HG03097 (cell line): ENCODE measurements at regions not wholly inside any gene's neighbourhood (a gene's known extent, or its start where the extent isn't known, plus 50 kb on each side); places are given as distances from the start of the nearest gene placed in this dataset.
"Not testable (repeated sequence)": the region's sequence is repeated elsewhere in the genome, so short reads cannot be mapped to it uniquely, and the experiment has no call there.

Source experiments
- ATAC-seq: cut with Tn5 transposase; IDR thresholded peaks from one replicate; pipeline ENCODE4 v1.9.1; 2021; ENCODE audit not compliant: unreplicated experiment, low FRiP score

DNA sequence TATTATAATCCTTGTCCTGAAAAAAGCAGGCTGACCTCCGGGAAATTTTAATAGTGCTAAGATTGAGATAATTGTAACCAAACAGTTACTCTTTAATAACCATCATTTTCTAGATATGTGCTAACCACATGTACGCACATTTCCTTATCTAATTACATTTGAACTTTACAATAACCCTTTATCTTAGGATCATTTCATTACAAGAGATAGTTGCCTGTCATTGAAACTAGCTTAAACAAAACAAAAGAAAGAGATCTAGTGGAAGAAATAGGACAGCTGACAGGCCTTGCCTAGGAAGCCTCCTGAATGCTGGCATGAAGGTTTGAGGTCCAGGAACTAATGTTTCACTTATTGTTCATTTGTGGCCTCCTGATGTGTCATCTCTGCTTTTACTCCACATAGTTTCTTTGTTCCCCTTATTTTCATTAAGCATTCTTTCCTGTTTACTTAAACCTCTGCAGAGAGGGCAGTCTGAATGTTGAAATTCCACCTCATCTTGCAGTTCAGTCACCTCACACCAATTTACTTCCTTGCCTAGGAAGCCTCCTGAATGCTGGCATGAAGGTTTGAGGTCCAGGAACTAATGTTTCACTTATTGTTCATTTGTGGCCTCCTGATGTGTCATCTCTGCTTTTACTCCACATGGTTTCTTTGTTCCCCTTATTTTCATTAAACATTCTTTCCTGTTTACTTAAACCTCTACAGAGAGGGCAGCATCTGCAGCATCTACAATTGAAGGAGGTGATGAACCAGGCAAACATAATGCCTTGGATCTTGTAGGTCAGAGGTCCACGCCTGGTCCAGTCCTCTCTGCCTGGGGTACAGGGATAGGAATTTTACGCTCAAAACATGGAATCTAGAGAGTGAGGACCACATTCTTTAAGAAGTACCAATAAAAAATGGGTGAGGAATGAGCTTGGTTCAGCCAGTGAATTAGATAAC lies 247.5 kb downstream of the SPATA31A6 start:
- not testable (repeated sequence) for ATAC-seq

DNA sequence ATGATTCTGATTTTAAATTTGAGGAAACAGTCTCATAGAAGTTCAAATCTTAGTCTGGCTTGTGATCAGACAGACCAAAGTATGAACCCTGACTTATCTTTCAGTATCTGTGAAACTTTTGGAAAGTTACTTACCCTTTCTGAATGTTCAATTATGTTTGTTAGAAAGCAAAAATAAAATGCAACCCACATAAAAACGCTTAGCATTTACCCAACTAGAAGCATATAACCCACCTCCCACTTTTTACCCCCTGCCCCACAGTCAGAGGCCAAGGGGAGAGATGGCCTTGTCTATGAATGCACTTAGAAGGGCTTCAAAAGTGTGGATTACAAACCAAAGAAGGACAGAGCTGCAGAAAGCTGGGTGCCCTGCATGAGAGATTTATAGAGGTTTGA lies 248.2 kb downstream of the SPATA31A6 start:
- not testable (repeated sequence) for ATAC-seq

DNA sequence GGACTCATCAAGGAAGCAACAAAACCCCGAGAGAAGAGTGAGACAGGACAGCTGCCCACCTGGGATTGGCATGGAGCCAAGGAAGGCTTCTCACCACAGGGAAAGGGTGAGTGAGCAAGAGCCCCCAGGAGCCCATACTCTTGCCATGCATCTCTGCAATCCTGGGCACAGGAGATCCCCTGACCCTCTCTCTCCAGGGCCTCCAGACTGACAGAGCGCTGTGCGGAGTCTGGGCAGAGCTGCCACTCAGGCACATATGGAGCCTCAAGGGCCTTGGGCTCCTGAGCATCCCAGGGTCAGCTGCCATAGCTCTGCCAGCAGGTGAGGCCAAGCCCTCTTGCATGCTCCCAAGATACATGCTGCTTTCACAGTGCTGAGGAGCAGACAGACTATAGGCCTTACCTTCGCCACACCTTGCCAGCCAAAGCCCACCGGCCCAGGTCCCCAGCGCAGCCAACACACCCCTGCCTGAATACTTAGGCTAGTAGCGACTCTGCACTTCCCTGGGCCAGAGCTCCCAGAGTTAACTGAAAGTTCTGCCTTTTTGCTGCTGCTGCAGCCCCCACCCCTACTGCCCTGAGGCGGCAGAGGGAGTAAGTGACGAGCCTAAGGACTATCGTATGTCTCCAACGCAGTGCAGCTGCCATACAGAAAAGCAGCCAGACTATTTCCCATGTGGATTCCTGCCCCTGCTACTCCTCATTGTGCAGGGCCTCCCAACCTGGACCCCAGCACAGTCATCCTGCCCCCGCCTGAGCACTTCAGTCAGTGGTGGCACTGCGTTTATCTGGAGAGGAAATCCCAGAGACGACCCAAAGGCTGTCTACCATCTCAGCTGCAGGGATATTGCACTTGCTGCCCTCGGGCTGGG lies 251.6 kb downstream of the SPATA31A6 start:
- ATAC-seq = not testable (repeated sequence)

DNA sequence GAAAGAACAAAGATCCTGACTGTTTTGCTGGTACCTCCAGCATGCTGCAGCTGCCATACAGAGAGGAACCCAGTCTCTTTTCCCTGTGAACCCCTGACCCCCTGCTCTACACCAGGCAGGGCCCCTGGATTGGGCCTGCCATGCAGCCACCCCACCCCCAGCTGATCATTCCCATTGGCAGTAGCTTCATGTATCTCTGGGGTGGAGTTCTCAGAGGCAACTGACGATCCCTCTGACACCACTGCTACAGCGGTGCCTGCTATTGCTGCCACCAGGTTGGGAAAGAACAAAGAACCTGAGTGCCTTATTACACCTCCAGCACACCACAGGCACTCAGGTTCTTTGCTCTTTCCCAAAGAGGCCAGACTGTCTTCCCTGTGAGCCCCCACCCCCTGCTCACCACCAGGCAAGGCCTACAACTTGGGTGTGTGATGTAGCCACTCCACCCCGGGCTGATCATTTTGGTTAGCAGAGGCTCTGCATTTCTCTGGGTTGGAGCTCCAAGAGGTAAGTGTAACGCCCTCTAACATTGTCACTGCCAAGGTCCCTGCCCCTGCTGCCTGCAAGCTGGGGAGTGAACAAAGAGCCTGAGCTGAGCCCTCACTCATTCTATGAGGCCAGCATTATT lies 252.4 kb downstream of the SPATA31A6 start:
- not testable (repeated sequence) for ATAC-seq

DNA sequence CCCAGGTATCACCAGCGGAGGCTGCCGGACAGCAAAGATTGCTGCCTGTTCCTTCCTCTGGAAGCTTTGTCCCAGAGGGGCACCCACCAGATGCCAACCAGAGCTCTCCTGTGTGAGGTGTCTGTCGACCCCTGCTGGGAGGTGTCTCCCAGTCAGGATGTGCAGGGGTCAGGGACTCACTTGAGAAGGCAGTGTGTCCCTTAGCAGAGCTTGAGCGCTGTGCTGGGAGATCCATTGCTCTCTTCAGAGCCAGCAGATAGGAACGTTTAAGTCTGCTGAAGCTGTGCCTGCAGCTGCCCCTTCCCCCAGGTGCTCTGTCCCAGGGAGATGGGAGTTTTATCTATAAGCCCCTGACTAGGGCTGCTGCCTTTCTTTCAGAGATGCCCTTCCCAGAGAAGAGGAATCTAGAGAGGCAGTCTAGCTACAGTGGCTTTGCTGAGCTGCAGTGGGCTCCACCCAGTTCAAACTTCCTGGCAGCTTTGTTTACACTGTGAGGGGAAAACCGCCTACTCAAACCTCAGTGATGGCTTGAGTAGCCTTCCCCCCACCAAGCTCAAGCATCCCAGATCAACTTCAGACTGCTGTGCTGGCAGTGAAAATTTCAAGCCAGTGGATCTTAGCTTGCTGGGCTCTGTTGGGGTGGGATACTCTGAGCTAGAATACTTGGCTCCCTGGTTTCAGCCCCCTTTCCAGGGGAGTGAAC lies 253.7 kb downstream of the SPATA31A6 start:
- peak; percentile 59 for ATAC-seq

DNA sequence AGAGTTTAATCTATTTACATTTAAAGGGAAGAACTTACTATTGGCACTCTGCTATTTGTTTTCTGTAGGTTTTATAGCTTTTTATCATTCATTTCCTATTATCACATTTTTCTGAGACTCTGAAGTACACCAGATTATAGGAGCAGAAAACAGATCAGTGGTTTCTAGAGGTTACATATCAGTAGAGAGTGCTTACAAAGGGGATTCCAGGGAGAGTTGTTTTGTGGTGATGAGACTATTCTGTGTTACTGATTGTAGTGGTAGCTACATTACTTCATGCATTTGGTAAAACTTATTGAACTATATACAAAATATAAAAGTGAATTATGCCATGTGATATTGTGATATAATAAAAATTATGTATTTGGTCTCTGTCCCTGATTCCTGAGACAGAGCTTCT lies 259.2 kb downstream of the SPATA31A6 start:
- ATAC-seq = not testable (repeated sequence)

DNA sequence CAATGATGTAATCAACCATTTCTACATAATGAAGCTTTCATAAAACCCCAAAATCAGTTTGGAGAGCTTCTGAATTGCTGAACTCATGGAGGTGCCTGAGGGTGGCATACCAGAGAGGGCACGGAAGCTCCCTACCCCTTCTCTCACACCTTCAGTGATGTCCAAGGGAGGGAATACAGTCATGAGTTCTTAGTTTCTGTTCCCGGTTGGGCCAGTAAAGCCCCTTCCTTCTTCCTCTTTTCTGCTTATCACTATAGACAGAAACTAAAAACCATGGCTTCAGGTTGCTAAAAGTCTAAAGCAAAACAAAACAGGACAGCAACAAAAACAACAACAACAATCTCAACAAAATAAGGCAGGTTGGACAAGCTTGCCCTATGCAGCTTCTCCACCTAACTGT lies 260.0 kb downstream of the SPATA31A6 start:
- ATAC-seq = peak; percentile 52

DNA sequence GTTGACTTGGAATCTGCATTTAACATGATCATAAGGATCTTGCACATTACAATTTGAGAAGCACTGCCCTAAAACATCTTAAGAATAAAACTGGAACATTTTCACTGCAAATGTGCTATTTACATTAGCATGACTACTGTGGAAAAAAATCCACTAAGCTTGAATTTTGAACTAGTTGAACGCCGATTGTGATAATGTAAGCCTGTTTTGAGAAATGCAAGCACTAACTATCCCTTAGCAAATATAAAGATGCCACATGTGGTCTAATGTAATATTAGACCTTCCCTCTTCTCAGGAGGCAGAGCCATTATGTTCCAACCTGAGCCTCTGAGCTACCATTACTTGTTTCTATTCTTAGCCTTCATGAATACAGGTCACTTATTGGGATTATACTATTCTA lies 278.0 kb downstream of the SPATA31A6 start:
- ATAC-seq = not testable (repeated sequence)

DNA sequence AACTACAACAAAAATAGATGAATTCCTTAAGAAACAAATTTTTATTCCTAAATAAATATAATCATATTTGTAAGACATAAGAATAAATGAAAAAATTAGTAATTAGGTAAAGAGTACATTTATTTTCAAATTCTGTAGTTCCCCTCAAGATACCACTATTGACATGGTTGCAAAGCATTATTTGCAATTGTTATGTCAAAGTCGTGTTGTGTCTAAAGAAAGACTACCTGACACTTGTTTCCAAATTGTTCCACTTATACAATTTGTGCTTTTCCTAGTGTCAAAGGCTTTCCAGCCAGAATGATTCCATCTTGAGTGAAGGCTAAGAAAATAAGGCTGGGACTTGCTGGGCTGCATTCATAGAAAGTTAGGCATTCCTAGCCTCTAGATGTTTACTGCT lies 278.4 kb downstream of the SPATA31A6 start:
- ATAC-seq = not testable (repeated sequence)

DNA sequence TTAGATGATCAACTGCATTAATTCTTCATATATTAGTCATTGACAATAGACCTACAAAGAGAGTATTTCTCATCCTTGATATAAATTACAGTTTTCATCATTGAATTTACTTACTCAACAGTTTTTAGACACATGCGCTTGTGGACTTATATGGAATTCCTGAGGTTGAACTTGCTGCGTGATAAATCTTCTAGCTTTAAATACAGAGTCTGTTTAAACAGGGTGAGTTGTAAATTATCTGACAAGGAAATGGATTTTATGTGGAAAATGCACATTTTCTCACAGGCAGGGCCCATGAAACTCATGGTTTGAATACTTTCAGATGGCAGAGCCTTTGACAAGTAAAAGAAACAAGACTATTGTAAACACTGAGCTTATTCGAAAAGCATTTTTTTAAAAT lies 280.5 kb downstream of the SPATA31A6 start:
- ATAC-seq = not testable (repeated sequence)

DNA sequence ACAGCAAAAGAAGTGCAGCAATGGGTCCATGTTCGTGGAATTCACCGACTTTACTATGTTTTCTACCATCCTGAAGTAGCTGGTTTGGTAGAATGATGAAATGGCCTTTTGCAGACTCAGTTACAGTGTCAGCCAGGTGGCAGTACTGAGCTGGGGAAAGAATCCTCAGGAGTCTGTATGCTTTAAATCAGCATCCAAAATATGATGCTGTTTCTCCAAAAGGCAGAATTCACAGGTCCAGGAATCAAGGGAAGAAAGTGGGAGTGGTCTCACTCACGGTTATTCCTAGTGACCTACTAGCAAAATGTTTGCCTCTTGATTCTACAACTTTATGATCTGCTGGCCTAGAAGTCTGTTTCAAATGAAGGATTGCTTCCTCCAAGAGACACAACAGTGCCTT lies 287.1 kb downstream of the SPATA31A6 start:
- not testable (repeated sequence) for ATAC-seq

DNA sequence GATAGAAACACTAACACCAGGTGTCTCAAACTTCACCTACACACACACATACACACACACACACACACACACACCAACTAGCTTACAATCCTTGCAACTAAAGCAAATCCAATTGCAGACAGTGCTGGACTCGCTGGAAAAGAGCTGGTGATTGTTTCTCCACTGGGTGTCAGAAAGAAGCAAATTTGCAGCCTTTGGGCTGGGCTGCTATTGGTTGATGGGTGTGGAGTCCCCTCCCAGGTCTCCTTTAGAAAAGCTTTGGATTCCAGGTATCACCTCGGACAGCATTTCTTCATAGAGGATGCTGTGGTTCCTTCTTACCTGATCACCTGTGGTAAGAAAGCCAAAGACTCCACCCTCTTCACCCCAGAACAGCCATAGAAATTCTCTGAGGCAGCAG lies 307.5 kb downstream of the SPATA31A6 start:
- ATAC-seq = not testable (repeated sequence)

DNA sequence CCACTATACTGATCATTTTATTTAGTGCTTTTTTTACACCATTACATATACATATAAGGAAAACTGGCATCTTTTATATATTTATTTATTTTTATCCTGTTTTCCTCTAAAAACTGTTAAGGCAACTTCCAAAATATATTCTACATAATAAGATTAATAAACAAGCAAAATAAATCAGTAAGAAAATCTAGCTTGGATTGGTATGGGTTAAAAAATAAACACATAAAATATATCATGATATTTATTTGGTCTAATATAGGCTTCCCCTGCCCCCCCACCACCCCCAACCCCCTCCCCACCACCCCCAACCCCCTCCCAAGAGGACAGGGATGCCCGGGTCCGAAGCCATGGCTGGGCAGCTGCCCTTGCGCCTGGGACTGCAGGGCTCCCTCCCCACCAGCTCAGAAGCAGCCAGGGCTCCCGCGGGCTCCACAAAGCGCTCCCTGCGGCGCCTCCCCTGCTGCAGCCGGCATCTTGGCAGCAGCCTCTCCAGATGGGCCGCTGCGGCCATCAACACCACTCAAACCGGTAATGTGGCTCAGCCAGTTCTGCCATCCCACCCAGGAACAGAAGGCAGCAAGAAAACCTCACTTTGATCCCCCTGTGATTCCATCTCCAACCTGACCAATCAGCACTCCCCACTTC lies 319.3 kb downstream of the SPATA31A6 start:
- not testable (repeated sequence) for ATAC-seq

DNA sequence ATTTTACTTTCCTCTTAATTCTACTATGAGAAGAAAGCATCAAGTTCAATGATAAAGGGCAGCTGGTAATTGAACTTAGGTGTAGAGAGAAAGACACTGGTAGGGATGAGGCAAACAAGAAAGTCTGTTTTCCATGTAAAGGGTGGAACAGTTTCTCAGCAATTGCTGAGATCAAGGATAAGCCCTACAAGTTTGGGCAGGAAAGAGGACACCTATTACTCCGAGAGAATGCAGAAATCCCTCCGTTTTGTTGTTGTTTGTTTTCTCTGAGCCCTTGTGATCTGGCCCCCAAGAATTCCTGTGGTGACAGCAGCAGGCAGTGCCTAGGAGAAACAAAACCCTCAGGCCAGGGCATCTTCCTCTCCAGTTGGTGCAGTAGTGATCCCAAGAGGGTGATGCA lies 324.7 kb downstream of the SPATA31A6 start:
- not testable (repeated sequence) for ATAC-seq

DNA sequence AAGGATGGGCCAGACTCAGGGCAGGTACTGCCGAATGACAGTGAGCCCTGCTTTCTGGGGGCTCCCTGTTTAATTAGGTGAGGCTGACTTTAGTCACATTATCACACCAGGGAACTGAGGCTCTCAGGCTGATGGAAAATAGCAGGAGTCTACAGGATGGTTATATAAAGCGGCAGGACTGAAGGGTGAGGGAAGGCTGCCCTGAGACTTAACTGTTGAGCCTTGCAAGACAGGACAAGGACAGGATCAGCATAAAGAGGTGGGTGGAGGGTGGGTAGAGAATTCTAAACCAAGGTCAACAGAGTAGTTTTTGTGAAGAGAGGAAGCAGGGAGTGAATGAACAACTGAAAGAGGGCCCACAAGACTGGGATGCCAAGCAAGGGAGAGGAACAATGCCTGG lies 330.1 kb downstream of the SPATA31A6 start:
- not testable (repeated sequence) for ATAC-seq

DNA sequence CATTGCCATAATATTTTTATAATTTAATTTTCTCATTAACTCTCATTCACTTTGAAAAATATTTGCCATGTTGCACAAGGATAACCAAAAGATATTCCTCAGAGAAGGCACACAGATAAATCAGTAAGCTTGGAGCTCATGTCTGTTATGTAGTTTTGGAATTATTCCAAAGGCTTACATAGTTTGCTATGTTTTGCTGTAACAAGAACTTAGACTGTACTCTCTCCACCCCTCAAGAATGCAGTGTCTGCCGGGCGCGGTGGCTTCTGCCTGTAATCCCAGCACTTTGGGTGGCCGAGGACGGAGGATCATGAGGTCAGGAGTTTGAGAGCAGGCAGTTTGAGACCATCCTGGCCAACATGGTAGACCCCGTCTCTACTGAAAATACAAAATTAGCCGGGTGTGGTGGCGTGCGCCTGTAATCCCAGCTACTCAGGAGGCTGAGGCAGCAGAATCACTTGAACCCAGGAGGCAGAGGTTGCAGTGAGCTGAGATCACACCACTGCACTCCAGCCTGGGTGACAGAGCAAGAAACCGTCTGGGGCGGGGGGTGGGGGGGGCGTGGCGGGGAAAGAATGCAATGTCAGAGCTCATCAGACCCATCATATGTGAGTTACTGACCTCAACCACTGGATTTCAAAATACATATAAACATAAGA lies 351.0 kb downstream of the SPATA31A6 start:
- not testable (repeated sequence) for ATAC-seq

DNA sequence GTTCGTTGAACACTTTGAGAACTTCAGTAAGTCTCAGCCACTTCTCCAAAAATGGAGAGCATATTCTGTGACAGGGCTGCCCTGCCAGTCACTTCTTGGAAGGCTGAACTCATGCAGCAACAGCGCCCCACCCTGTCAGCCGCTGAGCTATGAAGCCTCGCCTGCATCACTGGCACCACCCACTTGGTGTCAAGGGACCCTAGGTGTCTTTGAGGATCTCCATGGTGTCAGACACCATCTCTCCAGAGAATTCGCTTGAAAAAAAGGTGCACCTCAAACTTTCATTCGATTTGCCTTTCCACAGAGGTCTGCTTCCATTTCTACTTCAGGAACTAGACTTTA lies 351.5 kb downstream of the SPATA31A6 start:
- not testable (repeated sequence) for ATAC-seq

DNA sequence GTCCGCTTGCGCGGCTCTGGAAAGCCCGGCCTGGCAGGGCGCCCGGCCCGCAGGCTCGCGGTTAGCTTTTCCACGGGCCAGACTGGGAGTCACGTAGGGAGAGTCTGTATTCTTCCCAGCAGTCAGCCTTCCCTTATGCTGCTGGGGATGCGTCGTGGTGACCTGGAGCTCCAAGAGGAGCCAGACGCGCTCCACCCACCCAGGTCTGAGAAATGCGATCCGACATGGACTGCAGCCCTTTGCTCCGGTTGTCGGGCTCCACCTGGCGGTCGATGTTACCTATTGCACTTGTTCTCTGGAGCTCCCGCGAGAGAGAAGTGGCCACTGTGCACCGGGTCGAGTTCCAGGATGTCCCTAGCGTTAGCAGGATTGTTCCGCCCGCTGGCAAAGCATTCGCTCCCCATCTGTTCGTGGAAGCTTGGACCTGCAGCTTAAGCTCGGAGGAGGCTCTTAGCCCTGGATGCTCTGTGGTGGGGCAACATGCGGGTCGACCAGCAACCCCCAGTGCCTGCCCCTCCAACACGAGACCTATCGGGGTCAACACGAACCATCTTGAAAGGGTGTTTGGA lies 367.4 kb downstream of the SPATA31A6 start:
- peak; percentile 63 for ATAC-seq

DNA sequence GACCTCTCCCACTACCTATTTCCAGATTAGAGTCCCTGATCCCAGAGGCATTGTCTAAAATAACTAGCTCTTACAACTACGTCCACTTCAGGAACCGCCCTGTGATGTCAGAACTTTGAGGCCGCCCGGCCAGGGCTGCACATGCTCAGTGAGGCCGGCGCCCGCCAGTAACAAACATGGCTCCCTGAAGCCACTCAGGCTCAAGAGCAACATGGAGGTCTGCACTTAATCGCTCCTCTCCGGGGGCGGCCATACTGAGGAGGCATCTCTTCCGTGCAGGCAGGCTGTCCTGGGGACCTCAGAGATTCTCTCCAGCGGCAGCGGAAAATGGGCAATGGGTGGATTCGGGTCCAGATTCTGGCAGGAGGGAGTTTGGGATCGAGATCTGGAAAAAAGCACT lies 385.1 kb downstream of the SPATA31A6 start:
- not testable (repeated sequence) for ATAC-seq
